Tongue (tissue), 1 donor: ENCODE measurements at regions not wholly inside any gene's neighbourhood (a gene's known extent, or its start where the extent isn't known, plus 50 kb on each side); places are given as distances from the start of the nearest gene placed in this dataset.

Source experiments
- DNase-seq: peaks from one replicate; pipeline ENCODE4 v3.0.0-alpha.2; 2015

GRCh38 chr10:44053391-44053790, 331.5 kb downstream of the CXCL12 start:
- DNase-seq = no peak

GRCh38 chr10:44051584-44052385, 333.1 kb downstream of the CXCL12 start:
- DNase-seq = no peak

- DNase-seq = no peak
Observed at GRCh38 chr10:44051091-44051490, 333.8 kb downstream of the CXCL12 start.

- no peak for DNase-seq
Observed at GRCh38 chr10:44049301-44050015, 335.4 kb downstream of the CXCL12 start.

GRCh38 chr10:44047361-44047760, 337.5 kb downstream of the CXCL12 start:
- DNase-seq = no peak

- DNase-seq = no peak
Observed at GRCh38 chr10:44046605-44047004, 338.3 kb downstream of the CXCL12 start.

- DNase-seq = peak; percentile 80
Observed at GRCh38 chr10:44045020-44045419, 339.9 kb downstream of the CXCL12 start.

- DNase-seq = no peak
Observed at GRCh38 chr10:44044549-44044948, 340.3 kb downstream of the CXCL12 start.

- DNase-seq = no peak
Observed at GRCh38 chr10:44043646-44044375, 341.1 kb downstream of the CXCL12 start.

- DNase-seq = no peak
Observed at GRCh38 chr10:44042926-44043602, 341.8 kb downstream of the CXCL12 start.

GRCh38 chr10:44042075-44042770, 342.7 kb downstream of the CXCL12 start:
- no peak for DNase-seq

- DNase-seq = no peak
Observed at GRCh38 chr10:44039599-44039998, 345.3 kb downstream of the CXCL12 start.

GRCh38 chr10:44036425-44036824, 348.5 kb downstream of the CXCL12 start:
- DNase-seq = no peak

GRCh38 chr10:44035474-44036197, 349.3 kb downstream of the CXCL12 start:
- no peak for DNase-seq

- DNase-seq = no peak
Observed at GRCh38 chr10:44034946-44035345, 350.0 kb downstream of the CXCL12 start.

GRCh38 chr10:44033008-44033407, 351.9 kb downstream of the CXCL12 start:
- DNase-seq = no peak

GRCh38 chr10:44032216-44032615, 352.7 kb downstream of the CXCL12 start:
- no peak for DNase-seq

GRCh38 chr10:44030738-44031137, 354.2 kb downstream of the CXCL12 start:
- DNase-seq = peak; percentile 53

- DNase-seq = no peak
Observed at GRCh38 chr10:44030132-44030531, 354.8 kb downstream of the CXCL12 start.

GRCh38 chr10:44028384-44029137, 356.3 kb downstream of the CXCL12 start:
- no peak for DNase-seq
